HG03469 (cell line): ENCODE measurements at regions not wholly inside any gene's neighbourhood (a gene's known extent, or its start where the extent isn't known, plus 50 kb on each side); places are given as distances from the start of the nearest gene placed in this dataset.

Experiments
- ATAC-seq: cut with Tn5 transposase; IDR thresholded peaks from one replicate; pipeline ENCODE4 v1.9.1; 2021; ENCODE audit warnings: mild to moderate bottlenecking, moderate library complexity, moderate number of reproducible peaks; ENCODE audit not compliant: unreplicated experiment

DNA sequence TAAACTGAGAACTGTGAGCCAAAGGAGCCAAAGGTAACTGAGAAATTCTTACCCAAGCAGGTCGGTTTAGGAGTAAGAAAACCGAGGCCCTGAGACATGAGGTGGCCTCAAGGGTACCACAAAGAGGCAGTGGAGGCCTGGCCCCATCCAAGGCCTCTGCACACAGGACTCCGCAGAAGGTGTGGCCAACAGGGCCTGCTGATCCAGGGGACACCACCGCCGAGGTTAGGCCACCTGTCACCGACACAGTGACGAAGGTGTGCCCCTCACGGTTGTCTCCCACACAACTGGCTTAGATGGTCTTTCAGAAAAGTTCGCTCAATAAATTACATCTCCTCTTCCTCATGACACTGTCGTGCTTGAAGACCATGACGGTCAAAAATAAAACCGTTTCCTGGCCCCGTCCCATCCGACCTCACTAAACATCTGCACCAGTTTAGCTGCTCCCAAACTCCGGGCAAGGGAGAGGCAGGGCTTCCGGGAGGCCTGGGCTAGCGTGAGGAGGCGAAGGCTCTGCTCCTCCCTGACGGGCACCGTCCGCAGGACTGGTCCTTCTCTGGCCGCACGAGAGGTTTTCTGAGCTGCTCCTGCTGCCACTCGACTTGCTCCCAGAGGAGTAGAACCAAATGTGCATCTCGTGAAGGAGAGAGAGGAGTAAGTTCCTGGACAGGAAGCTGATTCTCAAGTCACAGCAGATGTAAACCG, 442.0 kb downstream of the EIPR1 start:
- ATAC-seq: no peak

- ATAC-seq: no peak
Observed at GRCh38 chr2:2933426-2933825, 444.2 kb downstream of the EIPR1 start.

GRCh38 chr2:2932692-2933305, 444.8 kb downstream of the EIPR1 start:
- no peak for ATAC-seq

DNA sequence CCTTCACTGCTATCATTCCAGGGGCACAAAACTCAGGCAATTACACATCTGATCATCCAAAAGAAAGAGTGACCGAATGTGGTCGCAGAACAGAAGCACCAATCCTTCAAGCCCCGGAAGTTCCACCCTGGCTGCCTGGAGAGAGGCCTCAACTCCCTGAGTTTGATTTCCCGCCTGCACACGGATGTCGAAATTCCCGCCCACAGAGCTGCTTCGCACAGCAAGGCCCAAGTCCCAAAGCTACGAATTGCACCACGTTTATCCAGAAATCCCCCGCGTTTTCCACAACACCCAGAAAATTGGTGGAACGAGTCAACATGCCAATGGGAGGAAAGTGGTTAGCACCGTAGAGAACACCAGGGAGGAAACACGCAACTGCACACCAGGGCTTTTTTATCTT, 445.4 kb downstream of the EIPR1 start:
- ATAC-seq: no peak

DNA sequence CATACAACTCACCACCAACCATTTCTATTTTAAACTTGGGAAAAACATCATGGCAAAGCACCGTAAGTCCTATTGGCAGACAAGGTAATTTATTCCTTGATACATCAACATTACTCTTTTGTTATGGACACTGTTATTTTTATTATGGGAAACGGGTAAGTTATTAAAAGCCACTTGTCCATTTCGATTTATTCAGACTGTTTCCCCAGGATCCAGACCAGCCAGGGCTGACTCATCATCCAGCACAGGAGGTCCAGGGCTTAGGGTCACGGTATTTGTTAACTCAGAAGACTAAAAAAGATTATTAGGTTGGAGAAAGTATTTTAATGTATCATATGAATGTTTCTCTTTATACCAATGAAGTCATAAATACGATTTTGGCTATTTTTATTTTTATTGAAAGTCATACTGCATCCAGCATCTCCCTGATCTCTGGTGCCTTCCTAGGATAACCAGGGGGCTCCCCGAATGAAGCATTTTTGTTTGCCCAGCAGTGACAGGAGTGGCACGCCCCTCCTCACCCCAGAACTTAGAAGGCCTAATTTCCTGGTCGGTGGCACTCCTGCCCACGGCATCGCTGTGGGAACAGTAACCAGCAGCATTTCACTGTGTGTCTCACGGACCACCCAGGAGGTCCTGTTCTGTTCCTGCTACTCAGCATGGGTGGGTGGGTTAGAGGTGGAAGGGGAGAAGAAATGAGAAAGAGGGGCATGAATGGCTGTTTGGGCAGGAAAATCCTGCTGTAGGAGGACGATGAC, 446.1 kb downstream of the EIPR1 start:
- no peak for ATAC-seq

- ATAC-seq: no peak
Observed at GRCh38 chr2:2930841-2931240, 446.8 kb downstream of the EIPR1 start.

- peak; percentile 50 for ATAC-seq
Observed at GRCh38 chr2:2926858-2927175, 450.8 kb downstream of the EIPR1 start.

- peak; percentile 66 for ATAC-seq
Observed at GRCh38 chr2:2926009-2926857, 451.4 kb downstream of the EIPR1 start.

DNA sequence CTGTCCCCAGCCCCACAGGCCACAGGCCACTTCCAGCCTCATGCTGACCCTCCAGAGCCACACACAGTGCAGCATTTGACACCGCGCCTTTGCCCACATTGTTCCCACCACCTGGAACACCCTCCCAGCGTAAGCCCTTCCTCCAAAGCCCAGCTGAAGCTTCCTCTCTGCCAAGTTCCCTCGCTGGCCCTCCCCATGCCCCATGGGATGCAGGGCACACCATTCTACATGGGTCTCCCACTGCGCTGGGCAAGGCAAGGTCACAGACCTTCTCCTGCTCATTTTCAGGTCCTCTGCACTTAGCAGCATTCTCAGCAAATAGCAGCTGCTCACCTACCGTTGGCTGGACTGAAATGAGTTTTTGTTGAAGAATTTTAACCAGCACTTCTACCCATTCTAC, 455.5 kb downstream of the EIPR1 start:
- no peak for ATAC-seq

DNA sequence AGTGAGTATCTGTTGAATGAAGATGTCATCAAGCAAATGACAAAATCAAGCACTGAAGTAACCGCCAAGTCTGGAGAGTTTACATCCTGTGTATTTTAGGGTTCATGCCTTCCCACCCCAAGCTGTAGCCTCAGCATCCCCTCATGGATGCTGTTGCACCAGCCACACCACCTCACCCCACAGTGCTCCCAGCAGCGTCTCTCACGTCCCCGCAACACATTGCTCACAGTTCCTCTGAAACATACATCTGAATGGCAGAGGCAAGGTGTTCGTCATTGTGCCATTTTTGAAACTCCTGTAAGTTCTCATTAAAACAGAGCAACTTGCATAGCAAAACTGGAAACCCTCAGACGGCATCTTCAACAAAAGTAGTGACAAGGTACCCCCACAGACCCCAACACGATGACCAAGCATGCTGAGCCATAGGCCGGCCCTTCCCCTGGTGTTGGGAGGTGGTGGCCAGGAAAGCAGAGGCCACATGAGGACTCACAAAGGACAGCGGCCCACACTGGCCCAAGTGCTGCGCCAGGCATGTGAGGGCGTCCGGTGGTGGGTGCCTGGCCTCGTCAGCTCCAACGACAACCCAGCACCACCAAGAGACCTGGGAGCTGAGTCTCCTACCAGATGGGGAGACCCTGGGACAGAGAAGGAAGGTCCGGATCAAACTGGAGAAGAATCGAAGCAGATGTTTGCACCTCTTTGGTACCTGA, 456.5 kb downstream of the EIPR1 start:
- ATAC-seq: no peak

GRCh38 chr2:2919574-2920365, 457.8 kb downstream of the EIPR1 start:
- ATAC-seq: no peak

DNA sequence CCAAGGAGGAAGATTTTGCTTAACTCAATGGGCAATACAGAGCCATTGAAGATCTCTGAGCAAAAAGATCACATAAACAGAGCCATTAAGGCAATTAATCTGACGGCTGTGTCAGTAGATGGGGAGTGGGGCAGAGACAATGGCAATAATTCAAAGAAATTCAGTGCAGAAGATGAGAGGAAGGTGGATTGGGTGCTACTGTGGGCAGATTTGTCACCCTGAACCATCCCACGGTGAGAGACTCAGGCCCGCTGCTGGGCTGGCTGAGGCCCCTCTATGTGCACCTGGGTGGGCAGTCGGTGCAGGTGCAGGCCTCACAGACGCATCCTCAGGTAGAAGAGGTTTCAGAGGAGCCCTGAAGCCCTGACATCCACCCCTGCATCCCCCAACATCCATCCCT, 458.6 kb downstream of the EIPR1 start:
- ATAC-seq: no peak

DNA sequence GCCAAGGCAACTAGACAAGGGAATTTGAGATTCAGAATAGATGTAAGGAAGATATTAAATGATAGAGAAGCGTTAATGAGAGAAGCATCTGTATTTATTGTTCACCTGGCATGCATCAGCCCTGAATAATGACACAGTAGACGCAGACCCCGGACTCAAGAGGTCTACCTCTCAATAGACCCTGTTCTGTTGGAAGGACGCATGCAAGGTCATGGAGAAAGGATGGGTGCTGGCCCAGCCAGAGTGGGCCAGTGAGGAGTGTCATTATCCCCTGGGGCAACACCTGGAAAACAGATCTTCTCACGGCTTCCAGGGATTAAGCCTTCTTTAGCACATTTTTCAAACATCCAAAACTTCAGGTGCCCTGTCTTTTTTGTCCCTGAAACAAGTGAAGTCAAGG, 461.0 kb downstream of the EIPR1 start:
- ATAC-seq: no peak

DNA sequence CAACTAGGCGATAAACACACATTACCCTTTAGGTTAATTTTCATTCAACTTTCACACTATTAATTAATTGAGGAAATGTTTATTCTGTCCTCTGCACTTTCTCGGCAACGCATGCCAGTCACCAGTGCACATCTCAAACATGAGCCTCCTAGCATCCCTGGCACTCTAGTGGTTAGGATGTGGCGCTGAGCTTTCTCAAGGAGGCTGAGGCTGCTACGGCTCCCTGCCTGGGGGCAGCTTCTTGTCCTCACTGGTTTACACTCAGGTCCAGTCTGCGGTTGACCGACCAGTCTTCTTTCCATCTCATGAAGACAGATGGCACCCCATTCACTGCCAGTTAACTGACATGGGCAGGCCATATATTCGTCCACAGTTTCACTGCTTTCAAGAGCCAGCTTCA, 463.4 kb downstream of the EIPR1 start:
- no peak for ATAC-seq

DNA sequence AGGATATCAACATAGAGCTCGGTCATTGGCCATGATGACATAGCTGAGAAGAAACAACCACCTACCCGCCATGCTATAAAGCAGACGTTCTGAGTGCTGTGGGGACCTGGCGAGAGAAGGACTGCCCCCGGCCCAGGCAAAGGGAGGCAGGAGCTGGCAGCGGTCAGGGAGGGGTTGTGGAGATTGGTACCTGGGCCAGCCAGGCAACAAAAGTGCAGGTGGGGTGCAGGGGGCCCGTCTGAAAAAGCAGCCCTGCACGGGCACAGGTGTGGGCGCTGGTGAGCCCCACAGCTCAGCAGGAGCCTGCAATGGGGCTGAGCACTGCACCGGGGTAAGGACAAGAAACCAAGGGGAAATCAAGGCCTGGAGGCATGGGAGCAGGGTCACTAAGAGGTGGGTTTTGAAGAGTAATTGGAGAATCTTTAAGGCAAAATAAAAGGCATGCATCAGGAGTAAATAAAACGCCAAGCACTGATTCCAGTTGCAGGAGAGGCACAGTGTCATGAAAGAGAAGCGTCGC, 464.0 kb downstream of the EIPR1 start:
- no peak for ATAC-seq

- no peak for ATAC-seq
Observed at GRCh38 chr2:2912731-2913130, 464.9 kb downstream of the EIPR1 start.

GRCh38 chr2:2912293-2912692, 465.3 kb downstream of the EIPR1 start:
- no peak for ATAC-seq

- ATAC-seq: no peak
Observed at GRCh38 chr2:2910259-2910658, 467.4 kb downstream of the EIPR1 start.
